HG03457 (cell line): ENCODE measurements at regions not wholly inside any gene's neighbourhood (a gene's known extent, or its start where the extent isn't known, plus 50 kb on each side); places are given as distances from the start of the nearest gene placed in this dataset.

Experiments
- ATAC-seq: cut with Tn5 transposase; IDR thresholded peaks from one replicate; pipeline ENCODE4 v1.9.1; 2021; ENCODE audit warnings: moderate number of reproducible peaks; ENCODE audit not compliant: unreplicated experiment

DNA sequence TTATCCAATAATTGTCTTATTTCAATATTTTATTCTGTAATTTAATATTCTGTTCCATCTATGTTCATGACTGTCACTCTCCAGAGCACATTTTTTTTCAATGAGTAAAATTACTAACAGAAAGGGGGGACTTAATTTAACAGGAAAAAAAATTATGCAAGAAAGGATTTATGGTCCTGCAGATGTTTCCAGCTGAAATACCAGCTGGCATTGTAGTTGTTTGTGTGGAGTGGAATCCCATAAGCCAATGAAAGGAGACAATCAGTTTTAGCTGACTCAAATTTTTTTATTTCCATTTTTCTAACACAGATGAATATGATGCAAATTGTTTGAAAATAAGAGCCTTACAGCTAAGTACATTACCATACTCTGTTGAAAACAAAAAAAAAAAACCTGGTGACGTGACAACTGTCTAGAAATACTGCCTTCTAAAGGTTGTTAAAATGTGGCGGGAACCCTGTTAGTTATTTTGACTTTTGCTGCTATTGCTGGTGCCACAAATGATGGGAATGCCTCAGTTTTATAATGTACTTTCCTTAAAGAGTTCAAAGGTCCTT lies 389.1 kb downstream of the ETS1 start:
- ATAC-seq: no peak

DNA sequence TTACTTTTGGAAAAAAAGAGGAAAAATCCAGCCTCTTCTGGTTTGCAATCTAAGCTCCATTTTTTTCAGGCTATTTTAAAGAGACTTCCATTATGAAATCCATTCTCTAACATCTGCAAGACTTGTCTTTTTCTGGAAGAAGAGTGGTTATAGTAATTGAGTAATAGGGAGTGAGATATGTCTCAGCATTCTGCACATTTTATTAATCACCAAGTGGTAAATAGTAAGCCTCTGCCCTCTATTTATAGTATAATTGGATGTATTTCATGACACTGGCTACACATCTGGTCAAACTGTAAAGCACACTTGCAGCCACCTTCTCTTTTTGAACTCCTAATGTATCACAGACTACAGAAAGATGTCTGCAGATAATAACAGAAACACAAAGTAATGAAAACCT lies 391.1 kb downstream of the ETS1 start:
- ATAC-seq: no peak

DNA sequence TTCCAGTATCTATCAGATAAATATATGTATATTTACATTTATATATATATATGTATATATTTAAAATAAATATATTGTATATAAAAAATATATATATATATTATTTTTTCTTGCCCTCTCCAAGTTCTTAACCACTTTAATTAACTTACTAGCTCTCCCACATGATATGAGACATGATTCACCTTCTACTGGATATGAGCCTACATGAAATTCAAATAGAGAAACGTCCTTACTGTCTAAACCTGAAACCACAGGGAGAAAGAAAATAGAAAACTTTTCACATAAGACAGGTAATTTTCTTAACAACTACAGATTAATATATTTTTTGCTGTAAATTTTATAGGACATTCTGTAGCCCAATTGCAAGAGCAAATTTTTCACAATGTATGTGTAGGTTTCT lies 391.6 kb downstream of the ETS1 start:
- ATAC-seq: no peak

DNA sequence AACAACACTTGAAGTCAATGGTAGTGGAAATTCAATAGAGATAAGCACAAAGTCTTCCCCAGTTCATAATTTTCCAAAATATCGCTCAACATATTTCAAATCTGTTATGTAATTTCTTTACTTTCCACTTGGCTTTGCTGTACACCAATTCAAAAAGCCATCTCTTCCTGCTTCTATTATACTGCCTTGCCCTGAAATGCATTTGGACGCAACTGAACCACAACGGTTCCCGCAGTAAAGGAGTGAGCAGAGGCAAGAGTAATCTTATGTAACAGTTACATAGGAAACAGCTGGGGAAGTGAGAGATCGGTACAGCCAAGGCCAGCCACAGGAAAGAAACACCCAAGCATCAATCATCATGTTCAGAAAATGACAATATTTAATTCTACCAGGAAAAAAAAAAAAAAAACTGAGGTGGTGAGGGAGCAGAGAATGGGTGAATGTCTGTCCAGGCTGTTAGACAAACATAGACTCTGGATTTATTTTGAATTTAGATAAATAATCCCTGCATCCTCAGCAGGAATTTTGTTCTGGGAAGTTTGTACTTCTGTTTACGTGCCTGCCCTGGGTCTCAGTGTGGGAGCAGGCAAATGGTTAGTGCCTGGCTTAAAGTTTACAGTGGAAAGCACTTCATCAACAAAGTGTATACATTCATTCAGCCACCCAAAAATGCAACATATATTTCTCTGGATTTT lies 392.2 kb downstream of the ETS1 start:
- ATAC-seq: no peak

DNA sequence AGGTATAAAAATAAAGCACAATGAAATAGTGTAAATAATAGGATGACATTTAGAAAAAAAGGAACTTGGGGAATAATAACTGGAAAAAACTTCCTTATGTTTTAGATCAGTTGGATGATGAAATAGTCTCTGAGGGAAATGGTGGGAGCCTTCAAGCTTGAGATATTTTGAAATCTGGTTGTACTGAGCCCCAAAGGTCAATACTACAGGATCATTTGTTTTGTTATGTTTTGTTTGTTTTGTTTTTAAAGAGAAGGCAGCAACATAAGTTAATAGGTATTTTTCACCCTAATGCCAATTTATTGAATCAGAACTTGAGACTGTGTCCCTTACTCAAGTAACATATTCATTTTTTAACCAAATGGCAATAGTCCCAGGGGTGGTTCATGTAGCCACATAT lies 393.1 kb downstream of the ETS1 start:
- no peak for ATAC-seq

DNA sequence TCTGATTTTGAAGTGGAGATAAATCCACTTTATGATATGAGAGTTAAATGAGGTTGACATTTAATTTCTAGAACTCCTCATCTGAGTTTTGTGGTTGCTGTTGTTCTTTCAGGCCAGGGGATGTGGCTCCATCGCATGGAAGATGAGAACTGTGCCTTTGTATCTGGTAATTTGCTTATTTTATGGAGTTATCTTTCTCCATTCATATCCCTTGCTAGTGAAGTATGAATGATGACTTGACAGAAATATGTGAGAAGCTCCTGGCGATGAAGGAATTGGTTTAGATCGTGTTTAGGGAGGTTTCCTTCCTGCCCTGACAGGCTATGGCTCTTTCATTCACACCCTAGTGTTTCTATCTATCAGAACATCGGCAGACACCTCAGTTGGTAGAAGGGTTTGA lies 393.7 kb downstream of the ETS1 start:
- ATAC-seq: no peak

DNA sequence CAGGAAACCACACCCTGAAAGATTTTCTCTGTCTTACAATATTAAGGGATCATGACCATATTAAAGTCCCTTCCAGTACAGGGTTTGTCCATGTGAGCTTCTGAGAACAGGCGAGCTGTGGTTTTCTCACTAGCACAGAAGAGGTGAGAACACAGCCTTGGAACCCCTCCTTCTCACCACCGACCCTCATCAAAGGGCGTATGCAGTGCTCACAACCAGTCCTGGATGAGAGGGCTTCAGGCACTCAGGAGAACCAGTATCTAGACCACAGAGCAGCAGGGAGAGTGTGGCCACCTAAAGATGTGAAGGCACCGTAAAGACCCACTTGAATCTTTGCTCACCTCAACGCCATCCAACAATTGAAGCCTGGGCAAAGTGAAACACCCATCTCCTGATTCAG lies 397.0 kb downstream of the ETS1 start:
- ATAC-seq: no peak

DNA sequence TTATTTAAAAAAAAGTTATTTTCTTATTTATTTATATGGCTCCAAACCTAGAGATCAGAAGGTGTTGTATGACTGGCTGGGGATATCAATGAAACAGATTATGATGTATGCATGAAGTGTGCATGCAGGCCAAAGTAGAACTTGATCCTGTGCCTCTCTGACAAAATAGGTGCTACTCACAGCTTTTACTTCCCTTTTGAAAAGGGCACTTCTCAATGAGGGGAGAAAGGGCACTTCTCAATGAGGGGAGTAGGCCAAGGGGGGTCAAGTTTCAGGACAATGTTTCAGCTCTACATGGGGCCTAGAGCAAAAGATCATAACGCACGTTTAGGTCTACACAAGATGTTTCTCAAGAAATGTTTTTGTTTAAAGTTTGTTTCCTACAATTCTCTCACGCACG lies 397.5 kb downstream of the ETS1 start:
- ATAC-seq: no peak

DNA sequence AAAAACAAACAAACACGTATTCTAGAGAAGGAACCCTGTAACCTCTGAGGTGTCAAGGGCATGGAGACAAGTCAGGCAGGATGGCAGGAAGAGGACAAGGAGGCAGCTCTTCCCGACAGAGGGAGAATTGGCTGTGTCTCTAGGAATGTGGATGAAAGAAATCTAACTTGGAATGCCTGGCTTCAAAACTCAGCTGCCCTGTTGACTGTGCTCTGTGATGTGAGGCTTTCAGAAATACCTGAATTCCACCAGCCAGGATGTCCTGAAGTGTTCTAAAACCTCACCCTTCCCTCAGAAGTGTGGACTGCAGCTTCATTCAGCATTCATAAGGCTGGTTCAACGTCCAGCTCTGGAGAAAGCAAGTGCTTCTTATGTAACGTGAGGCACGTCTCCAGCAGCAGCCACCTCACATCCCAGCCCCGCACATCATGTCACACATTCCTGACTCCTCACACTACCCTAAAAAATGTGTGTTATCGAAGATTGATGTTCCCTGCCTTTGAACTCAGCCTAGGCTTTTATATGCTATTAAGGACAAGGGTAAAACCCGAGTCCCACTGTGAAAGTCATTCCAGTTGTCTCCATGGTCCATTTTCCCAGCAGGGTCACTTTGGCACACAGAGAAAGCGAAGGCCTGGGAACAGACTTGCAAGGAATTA lies 398.9 kb downstream of the ETS1 start:
- ATAC-seq: no peak

DNA sequence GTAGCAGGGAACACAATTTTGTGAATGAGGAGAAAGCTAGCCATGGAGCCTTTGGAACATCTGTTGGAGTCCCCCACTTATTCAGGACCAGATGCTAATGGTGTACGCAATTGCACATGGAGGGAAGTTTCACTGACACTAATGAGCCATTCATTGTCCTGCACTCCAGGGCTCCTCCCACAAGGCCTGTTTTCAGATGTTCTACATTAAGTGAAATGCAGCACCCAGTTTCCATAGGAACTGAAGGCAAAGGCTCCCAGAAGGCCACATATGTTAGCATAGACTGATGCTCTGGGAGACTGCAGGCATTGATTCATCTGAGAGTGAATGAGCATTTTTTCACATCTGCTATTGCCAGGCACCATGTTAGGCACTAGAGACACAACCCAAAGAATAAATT lies 399.5 kb downstream of the ETS1 start:
- no peak for ATAC-seq

DNA sequence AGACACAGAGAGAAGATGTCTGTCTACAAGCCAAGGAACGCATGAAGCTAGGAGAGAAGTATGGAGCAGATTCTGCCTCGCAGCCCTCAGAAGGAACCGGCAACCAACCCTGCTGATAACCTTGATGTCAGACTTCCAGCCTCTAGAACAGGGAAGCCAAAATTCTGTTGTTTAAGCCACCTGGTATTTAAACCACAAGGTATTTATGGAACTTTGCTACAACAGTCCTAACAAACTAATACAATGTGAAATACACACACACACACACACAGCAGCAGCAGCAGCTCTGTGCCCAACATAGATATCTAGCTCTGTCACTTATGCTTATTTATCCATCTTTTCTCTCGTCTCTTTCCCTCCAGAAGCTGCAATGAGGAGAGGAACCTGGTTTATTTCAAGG lies 400.0 kb downstream of the ETS1 start:
- no peak for ATAC-seq

DNA sequence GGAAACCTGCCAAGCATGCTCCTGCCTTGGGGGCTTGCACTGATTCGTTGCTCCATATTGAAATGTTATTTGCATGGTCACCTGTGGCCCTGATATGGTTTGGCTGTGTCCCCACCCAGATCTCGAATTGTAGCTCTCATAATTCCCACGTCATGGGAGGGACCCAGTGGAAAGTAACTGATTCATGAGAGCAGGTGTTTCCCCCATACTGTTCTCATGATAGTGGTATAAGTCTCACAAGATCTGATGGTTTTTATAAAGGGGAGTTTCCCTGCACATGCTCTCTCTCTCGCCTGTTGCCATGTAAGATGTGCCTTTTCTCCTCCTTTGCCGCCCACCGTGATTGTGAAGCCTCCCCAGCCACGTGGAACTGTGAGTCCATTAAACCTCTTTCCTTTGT lies 402.4 kb downstream of the ETS1 start:
- no peak for ATAC-seq

DNA sequence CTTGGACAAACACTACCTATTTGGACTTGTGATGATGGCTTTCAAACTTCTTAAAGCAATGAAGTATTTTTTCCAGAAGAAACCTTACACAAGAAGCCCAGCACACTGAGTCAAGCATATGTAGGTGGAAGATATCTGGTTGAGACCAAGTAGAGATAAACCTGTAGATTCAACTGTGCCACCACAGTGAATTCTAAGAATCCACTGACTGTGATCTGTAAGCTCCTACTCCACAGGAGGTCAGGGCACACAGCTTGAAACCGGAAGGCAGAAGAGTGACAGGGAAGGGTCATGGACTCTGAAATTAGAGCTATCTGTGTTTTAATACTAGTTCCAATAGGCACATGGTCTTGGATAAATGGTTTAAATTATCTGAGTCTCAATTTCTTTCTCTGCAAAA lies 404.5 kb downstream of the ETS1 start:
- ATAC-seq: no peak

DNA sequence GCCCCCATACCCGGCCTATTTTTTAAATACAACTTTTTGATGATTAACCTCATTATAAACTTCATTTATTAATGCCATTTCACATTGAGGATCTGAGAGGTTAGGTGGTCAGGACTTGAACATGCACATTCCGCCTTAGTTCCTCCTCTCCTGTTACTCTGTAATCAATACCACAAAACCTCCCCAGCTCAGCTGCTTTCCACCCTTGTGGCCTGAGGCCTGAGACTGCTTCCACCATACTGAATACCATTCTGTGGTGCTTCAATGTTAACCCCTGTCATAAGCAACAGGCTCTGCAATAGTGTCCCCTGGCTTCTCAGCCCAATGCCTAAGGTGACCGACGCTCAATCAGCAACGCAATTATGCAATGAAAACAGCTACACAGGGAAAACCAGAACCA lies 405.4 kb downstream of the ETS1 start:
- no peak for ATAC-seq

DNA sequence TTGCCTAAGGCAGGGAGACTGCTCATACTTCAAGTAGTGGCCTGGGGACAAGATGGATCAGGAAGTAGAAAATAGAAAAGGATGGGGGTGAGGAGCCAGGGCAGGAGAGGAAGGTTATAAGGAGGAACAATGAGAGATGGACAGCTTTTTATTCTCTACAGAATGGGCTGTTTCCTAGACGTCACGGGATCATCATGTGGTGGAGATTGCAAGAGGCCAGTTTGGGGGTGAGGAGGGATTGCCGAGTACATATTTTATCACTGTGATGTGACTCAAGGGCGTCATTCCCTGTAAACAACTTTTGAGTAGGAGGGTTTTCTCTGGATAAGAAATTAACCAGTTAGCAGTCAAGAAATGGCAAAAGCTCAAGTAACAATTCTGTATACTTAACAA lies 406.3 kb downstream of the ETS1 start:
- ATAC-seq: no peak

DNA sequence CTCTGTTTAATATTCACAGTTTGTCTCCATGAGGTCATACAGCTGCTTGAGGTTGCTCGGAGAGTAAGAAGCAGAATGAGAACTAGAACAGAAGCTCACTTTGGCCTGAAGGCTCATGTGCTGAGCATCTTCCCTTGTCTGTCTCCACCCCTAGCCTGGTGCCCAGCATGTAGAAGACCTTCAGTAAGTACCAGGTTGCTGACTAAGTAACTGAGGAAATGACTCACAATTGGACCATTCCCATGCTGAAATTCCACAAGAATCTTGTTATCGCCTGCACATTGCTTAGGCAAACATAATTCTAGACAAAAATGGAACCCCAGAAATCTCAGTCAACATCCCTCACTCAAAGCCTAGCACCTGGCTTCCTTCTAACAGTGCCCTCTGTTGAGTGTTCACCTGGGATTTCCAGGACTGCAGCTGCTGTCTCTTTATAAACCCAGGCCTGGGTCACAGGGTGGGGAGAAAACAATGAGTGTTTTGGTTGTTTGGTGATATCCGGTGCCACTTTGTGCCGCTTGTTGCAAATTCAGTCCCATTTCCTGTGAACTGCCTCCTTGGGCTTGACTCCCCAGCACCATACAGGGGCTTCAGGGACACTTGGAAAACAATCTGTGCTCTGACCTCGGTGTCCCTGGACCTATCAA lies 406.8 kb downstream of the ETS1 start:
- no peak for ATAC-seq

DNA sequence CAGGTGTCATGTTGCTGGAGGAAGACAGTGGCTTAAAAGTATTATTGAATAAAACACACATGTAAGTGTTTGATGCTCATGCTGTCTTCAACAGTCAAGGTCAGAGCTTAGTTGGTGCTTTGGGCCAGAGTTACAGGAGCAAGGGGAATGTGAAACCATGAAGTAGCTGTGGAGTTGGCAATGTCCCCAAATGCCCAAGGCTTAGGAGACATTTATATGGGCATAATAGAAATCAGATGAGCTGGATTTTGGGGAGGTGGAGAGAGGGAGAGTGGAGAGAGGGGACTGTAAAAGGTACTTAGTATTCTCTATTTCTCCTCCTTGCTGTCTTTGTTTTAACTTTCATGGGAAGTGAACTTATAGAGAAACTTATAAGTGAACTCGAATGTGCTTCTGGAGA lies 407.8 kb downstream of the ETS1 start:
- no peak for ATAC-seq

DNA sequence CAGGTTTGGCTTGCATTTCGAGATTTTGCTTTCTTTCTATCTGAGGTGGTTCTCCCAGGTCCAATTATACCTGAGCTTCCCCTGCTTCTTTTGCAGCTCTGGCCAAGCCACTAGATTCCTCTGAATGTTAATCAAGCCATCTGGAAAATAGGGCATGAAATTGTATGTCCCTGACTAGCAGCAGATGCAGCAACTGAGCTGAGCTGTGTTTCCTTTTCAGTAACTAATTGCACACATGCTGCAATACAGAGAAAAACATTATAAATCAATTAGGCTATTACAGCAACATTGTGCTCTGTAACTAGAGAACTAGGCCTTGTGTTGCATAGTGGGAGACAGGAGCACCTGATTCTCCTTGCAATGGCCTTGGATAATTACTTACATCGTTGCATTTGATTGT lies 408.3 kb downstream of the ETS1 start:
- no peak for ATAC-seq

DNA sequence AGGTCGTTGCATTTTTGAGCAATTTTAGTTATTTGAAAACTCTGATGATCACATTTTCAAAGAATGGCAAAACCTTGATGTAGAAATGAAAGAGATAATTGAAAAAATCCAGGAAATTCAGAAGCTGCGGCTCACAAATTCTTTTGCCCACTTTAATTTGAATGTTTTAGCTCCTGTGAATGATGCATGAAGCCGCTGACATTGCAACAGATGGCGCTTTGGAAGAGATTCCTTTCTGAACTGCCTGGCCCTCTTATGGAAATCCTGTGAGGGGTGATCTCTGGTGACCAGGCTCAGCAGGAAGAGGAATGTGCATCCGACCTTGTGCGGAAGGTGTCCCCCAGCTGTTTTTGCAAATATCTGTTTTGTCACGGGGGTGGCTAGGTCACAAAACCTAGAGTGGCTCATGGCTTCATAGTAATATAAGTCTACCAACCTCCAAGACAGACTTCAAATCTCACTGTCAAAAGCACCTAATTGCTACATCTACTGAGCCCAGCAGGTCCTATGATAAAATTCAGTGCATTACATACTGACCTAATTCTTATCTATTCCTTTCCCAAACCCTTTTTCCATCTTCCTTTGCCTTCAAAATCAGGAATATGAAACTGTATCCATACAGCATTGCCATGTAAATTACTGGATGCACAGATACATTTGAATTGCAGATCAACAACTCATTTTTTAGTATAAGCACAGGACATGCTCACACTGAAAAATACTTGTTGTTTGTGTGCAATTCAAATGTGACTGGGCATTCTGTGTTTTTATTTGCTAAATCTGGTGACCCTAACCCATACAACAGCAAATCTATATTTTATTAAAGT lies 412.7 kb downstream of the ETS1 start:
- no peak for ATAC-seq

DNA sequence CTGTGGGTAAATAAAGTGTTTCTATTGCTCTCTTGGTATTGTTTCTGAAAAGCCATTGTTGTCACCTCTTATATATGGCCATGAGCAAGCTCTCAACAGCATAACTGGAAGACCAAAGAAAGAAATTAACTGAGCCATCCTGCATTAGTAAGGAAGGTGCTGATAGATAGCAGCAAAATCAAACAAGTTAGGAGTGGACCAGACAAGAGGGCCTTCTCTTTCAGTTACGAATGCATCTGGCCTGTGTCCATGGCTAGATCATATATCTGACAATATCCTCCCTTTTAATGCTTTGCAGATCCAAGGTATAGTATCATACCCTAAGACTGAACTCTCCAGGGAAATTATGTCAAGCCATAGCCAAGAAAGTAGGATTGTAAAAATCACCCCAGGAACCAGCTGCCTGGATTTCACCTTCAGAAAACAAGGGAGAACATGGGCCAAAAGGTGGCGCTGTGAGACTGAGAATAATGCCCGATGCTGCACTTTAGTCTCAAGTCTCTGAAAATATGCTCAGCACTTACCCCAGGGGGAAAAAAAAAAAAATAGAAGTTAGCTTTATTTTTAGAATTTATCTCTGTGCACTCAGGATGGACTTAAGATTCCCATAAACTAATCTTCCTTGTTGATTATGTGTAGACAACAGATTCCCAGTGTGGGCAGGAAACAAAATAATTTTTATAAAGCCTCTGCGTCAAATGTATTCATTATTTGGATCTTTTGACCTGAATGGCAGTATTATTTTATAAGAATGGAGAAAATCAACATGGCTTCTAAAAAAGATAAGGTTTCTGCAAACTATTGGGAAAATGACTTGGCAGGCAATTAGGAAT lies 415.1 kb downstream of the ETS1 start:
- no peak for ATAC-seq
